HCT116 (cell line): ENCODE measurements at regions not wholly inside any gene's neighbourhood (a gene's known extent, or its start where the extent isn't known, plus 50 kb on each side); places are given as distances from the start of the nearest gene placed in this dataset.

ENCODE experiments used
- ATAC-seq: fragments of 200-7000 bp; cut with Tn5 transposase; 2 replicates; pipeline ENCODE4 v1.9.1; 2020; ENCODE audit warnings: mild to moderate bottlenecking, moderate library complexity
- BruUV-seq: library from RNA; stranded (reverse); fragments of 400-500 nt; replicated peaks from 2 replicates; lab custom pipeline; 2021; lab: Mats Ljungman, UMichigan
- CTCF ChIA-PET: fragments of 300-600 bp; sonication (Branson Sonifier 250); formaldehyde crosslinking; loops from one replicate; lab custom pipeline; 2021; ENCODE audit warnings: antibody characterized with exemption; lab: Charles Lee
- POLR2A ChIA-PET: fragments of 300-600, 350-600 bp; sonication (Branson Sonifier 250); formaldehyde crosslinking; loops from one replicate; lab custom pipeline; 2021; ENCODE audit warnings: antibody characterized with exemption; lab: Charles Lee
- RAD21 ChIA-PET, 2 experiments: fragments of 300-600 bp; sonication (Branson Sonifier 250); formaldehyde crosslinking; loops; one replicate each; lab custom pipeline; 2023; ENCODE audit warnings: low total read pairs in 2 of 2; ENCODE audit not compliant: uncharacterized antibody in 2 of 2, unreplicated experiment in 2 of 2, low non-redundant PET in 1 of 2; lab: Charles Lee
- DNase-seq: peaks from one replicate; pipeline ENCODE4 v3.0.0-alpha.2; 2010; ENCODE audit warnings: low read depth, low spot score
- H2AFZ ChIP-seq: fragments of 200-600 bp; shearing (Covaris generic), sonication (generic); 2 replicates; pipeline ENCODE4 v1.6.1; 2017; ENCODE audit warnings: low read depth, mixed run types, mixed read lengths, antibody characterized with exemption, low read length; ENCODE audit not compliant: poor library complexity, severe bottlenecking
- H3K27ac ChIP-seq: 2 replicates; pipeline ENCODE4 v1.5.1; 2012; ENCODE audit warnings: low read depth, low read length
- H3K27me3 ChIP-seq: fragments of 200-600 bp; sonication (generic); 2 replicates; pipeline ENCODE4 v1.6.1; 2016; ENCODE audit warnings: mixed run types, low read length, mixed read lengths; ENCODE audit not compliant: insufficient read depth
- H3K36me3 ChIP-seq, 2 experiments: fragments of 200-500 bp in 1 of 2; fragments of 200-600 bp in 1 of 2; sonication (Bioruptor generic) in 1 of 2; sonication (generic) in 1 of 2; 2 replicates each; pipeline versions ENCODE4 v1.5.1 to v1.6.1; 2014 to 2016; ENCODE audit warnings: low read length in 2 of 2, inconsistent platforms in 1 of 2, mixed read lengths in 1 of 2, mixed run types in 1 of 2; ENCODE audit not compliant: insufficient read depth in 2 of 2, control insufficient read depth in 1 of 2
- H3K4me1 ChIP-seq, 2 experiments: fragments of 200-600 bp in 1 of 2; sonication (generic) in 1 of 2; 2 replicates each; pipeline versions ENCODE4 v1.5.1 to v1.6.1; 2012 to 2017; ENCODE audit warnings: low read length in 2 of 2, inconsistent platforms in 1 of 2, mild to moderate bottlenecking in 1 of 2, mixed read lengths in 1 of 2, mixed run types in 1 of 2, moderate library complexity in 1 of 2; ENCODE audit not compliant: insufficient read depth in 2 of 2, control insufficient read depth in 1 of 2
- H3K4me2 ChIP-seq: fragments of 200-600 bp; sonication (generic); 2 replicates; pipeline ENCODE4 v1.6.1; 2017; ENCODE audit warnings: mixed run types, low read length, mixed read lengths
- H3K4me3 ChIP-seq, 2 experiments: fragments of 200-600 bp in 1 of 2; sonication (generic) in 1 of 2; replicated peaks in 1 of 2; 2 replicates each; pipeline ENCODE4 v1.5.1; 2011 to 2016; ENCODE audit warnings: low read length in 2 of 2, control low read depth in 1 of 2, low read depth in 1 of 2, mild to moderate bottlenecking in 1 of 2, mixed read lengths in 1 of 2, mixed run types in 1 of 2
- H3K79me2 ChIP-seq: fragments of 200-600 bp; sonication (generic); 2 replicates; pipeline ENCODE4 v1.6.1; 2017; ENCODE audit warnings: mild to moderate bottlenecking, mixed run types, low read length, moderate library complexity, mixed read lengths; ENCODE audit not compliant: insufficient read depth
- H3K9ac ChIP-seq: fragments of 200-600 bp; sonication (generic); 2 replicates; pipeline ENCODE4 v1.6.1; 2016; ENCODE audit warnings: low read length, mixed read lengths
- H3K9me2 ChIP-seq: fragments of 200-600 bp; sonication (generic), shearing (Covaris generic); 2 replicates; pipeline ENCODE4 v1.6.1; 2017; ENCODE audit warnings: mixed run types, mild to moderate bottlenecking, moderate library complexity; ENCODE audit not compliant: insufficient read depth
- H3K9me3 ChIP-seq, 2 experiments: fragments of 200-500 bp in 1 of 2; fragments of 200-600 bp in 1 of 2; sonication (Bioruptor generic) in 1 of 2; sonication (generic) in 1 of 2; 2 replicates each; pipeline ENCODE4 v1.6.1; 2014 to 2017; ENCODE audit warnings: low read length in 2 of 2, mixed read lengths in 2 of 2, inconsistent platforms in 1 of 2, low read depth in 1 of 2, mild to moderate bottlenecking in 1 of 2, mixed run types in 1 of 2, moderate library complexity in 1 of 2; ENCODE audit not compliant: control insufficient read depth in 1 of 2, insufficient read depth in 1 of 2
- H4K20me1 ChIP-seq: fragments of 200-600 bp; sonication (generic), shearing (Covaris generic); 2 replicates; pipeline ENCODE4 v1.6.1; 2017; ENCODE audit warnings: mixed run types, mild to moderate bottlenecking, moderate library complexity; ENCODE audit not compliant: insufficient read depth
- EZH2phosphoT487 ChIP-seq: fragments of 200-600 bp; IDR thresholded peaks from 2 replicates; pipeline ENCODE4 v1.6.1; 2018; ENCODE audit warnings: antibody characterized with exemption, borderline replicate concordance
- JUND ChIP-seq: IDR thresholded peaks from 2 replicates; pipeline ENCODE4 v1.6.1; 2012
- SIN3A ChIP-seq: IDR thresholded peaks from 2 replicates; pipeline ENCODE4 v1.6.1; 2012; ENCODE audit warnings: low read depth
- SP1 ChIP-seq: IDR thresholded peaks from 2 replicates; pipeline ENCODE4 v1.6.1; 2012; ENCODE audit warnings: low read depth
- SRF ChIP-seq: IDR thresholded peaks from 2 replicates; pipeline ENCODE4 v1.6.1; 2012; ENCODE audit warnings: low read depth
- ZBTB33 ChIP-seq: IDR thresholded peaks from 2 replicates; pipeline ENCODE4 v1.6.1; 2011; ENCODE audit warnings: mild to moderate bottlenecking, low read length, moderate library complexity; ENCODE audit not compliant: insufficient replicate concordance; ENCODE audit errors: extremely low read depth
- ZFX ChIP-seq: fragments of 450-650 bp; IDR thresholded peaks from 2 replicates; pipeline ENCODE4 v1.6.1; 2017
- ZNF274 ChIP-seq: fragments of 200-500 bp; sonication (Bioruptor generic); IDR thresholded peaks from 2 replicates; pipeline ENCODE4 v1.6.1; 2014; ENCODE audit warnings: mild to moderate bottlenecking, low read depth, low read length, inconsistent platforms
- intact Hi-C: fragments of 100-400 bp; cut with micrococcal nuclease; formaldehyde crosslinking; loops from 2 replicates; pipeline ENCODE4 v1.10.0; 2022

DNA sequence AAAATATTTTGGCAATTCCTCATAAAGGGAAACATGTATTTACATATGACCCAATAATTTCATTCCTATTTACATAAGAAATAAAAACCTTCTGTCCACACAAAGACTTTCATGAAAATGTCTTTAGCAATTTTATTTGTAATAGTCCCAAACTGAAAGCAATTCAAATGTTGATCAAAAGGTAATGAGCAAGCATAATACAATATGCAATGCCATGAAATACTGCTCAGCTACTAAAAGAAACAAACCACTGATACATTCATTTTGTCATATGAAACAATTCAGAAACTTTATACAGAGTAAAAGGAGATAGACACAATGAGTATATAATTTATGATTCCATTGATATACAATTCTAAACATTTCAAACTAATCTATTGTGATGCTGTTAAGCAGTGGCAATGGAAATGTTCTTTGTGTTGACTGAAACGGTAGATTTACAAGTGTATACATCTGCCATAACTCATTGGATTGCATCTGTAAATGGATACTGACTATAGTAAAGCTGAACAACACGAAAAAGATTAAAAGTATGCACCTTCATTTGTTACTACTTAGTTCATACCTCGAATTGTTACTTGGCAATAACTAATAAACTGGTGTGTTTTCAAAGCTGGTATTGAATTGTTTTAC lies 335.6 kb downstream of the GASK1B start:
- H2AFZ ChIP-seq, result peak overlapping the region; percentile 3
- H3K9me2 ChIP-seq, result no peaks in the 10 kb centered on the region; the same call in 1 of the 2 replicates
- TF ChIP-seq ZFX, result no peak
- no peak for TF ChIP-seq SP1
- TF ChIP-seq SIN3A, result no peak
- TF ChIP-seq EZH2phosphoT487, result no peak
- no peak for TF ChIP-seq ZNF274
- no peak for TF ChIP-seq SRF
- no peak for TF ChIP-seq JUND
- H4K20me1 ChIP-seq, result no peaks in the 10 kb centered on the region
- ChIA-PET RAD21 (no interaction called here), POLR2A (no interaction called here), CTCF (no interaction called here)
- no peaks in the 10 kb centered on the region for H3K79me2 ChIP-seq
- H3K9ac ChIP-seq, result no peak overlapping the region
- no TSS peak for BruUV-seq
- H3K9me3 ChIP-seq, result no peaks in the 10 kb centered on the region
- no peaks in the 10 kb centered on the region for H3K27me3 ChIP-seq
- no peaks in the 10 kb centered on the region for H3K36me3 ChIP-seq
- H3K4me3 ChIP-seq, result no peak overlapping the region
- H3K4me2 ChIP-seq, result no peak overlapping the region
- intact Hi-C loops, result no loop called here
- H3K27ac ChIP-seq, result no peak overlapping the region
- ATAC-seq (no peak), DNase-seq (no peak)
- H3K4me1 ChIP-seq, result no peaks in the 10 kb centered on the region

DNA sequence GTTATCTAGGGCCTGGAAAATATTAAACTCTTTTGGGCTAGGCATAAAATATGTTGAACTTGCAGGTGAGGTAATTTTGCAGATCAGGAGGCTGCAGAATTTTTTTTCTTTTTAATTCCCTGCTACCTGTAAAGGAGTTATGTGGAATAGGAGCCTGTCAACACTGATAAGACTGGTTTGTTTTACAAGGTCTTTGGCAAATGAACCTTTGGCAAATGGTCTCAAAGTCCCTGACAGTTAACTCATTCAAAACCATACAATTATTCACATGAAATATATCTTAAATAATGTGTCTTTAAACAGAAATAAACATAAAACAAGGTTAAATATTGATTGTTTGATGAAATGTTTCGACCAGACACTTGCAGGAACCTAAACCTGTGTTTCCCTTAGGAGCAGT lies 340.2 kb downstream of the GASK1B start:
- ChIA-PET POLR2A (no interaction called here), RAD21 (no interaction called here)

More for the DNA sequence above, 340.2 kb downstream of the GASK1B start:
- H3K36me3 ChIP-seq, result no peaks in the 10 kb centered on the region
- no peaks in the 10 kb centered on the region for H3K27me3 ChIP-seq
- no TSS peak for BruUV-seq
- H3K79me2 ChIP-seq, result no peaks in the 10 kb centered on the region
- intact Hi-C loops, result no loop called here
- DNase-seq (no peak), ATAC-seq (no peak)
- H3K4me2 ChIP-seq, result no peak overlapping the region
- H2AFZ ChIP-seq, result no peak overlapping the region
- CTCF ChIA-PET, result no interaction called here
- no peaks in the 10 kb centered on the region; the same call in 1 of the 2 replicates for H3K9me2 ChIP-seq
- H3K4me3 ChIP-seq, result no peak overlapping the region
- H3K4me1 ChIP-seq, result no peaks in the 10 kb centered on the region
- no peak overlapping the region for H3K9ac ChIP-seq
- no peak overlapping the region for H3K27ac ChIP-seq
- TF ChIP-seq ZBTB33 (no peak), EZH2phosphoT487 (no peak)
- no peaks in the 10 kb centered on the region for H3K9me3 ChIP-seq
- H4K20me1 ChIP-seq, result no peaks in the 10 kb centered on the region
